Neuronal stem cell (in vitro differentiated cells): ENCODE measurements at regions not wholly inside any gene's neighbourhood (a gene's known extent, or its start where the extent isn't known, plus 50 kb on each side); places are given as distances from the start of the nearest gene placed in this dataset. TPM values are rescaled to one million over a fixed set of nuclear protein-coding genes. Genes with fewer than 3 reads are reported as not detected.

Experiments used
- DNase-seq: peaks from one replicate; pipeline ENCODE4 v3.0.0-alpha.2; 2013; ENCODE audit warnings: low spot score
- H2AFZ ChIP-seq: one replicate; pipeline ENCODE4 v1.6.1; 2013; ENCODE audit warnings: mild to moderate bottlenecking, low read length, inconsistent platforms
- H2AK5ac ChIP-seq: 2 replicates; pipeline ENCODE4 v1.6.1; 2013; ENCODE audit warnings: low read depth, mild to moderate bottlenecking, inconsistent platforms, low read length, moderate library complexity, mixed read lengths
- H2BK120ac ChIP-seq: 2 replicates; pipeline ENCODE4 v1.6.1; 2013; ENCODE audit warnings: low read depth, mild to moderate bottlenecking, inconsistent platforms, low read length, moderate library complexity, mixed read lengths
- H2BK12ac ChIP-seq: one replicate; pipeline ENCODE4 v1.6.1; 2013; ENCODE audit warnings: low read length, inconsistent platforms
- H2BK15ac ChIP-seq: 2 replicates; pipeline ENCODE4 v1.6.1; 2013; ENCODE audit warnings: mild to moderate bottlenecking, low read length, inconsistent platforms, mixed read lengths
- H2BK5ac ChIP-seq: one replicate; pipeline ENCODE4 v1.6.1; 2013; ENCODE audit warnings: inconsistent platforms, mild to moderate bottlenecking, low read length, moderate library complexity
- H3K14ac ChIP-seq: one replicate; pipeline ENCODE4 v1.6.1; 2013; ENCODE audit warnings: low read length, inconsistent platforms
- H3K18ac ChIP-seq: 2 replicates; pipeline ENCODE4 v1.6.1; 2013; ENCODE audit warnings: low read length, inconsistent platforms
- H3K23ac ChIP-seq: 2 replicates; pipeline ENCODE4 v1.6.1; 2013; ENCODE audit warnings: low read depth, mild to moderate bottlenecking, mixed read lengths, low read length, inconsistent platforms; ENCODE audit not compliant: poor library complexity
- H3K27ac ChIP-seq: replicated peaks from 3 replicates; pipeline ENCODE4 v1.5.1; 2013; ENCODE audit warnings: low read length, inconsistent platforms
- H3K27me3 ChIP-seq, 3 experiments: 2 replicates each; pipeline ENCODE4 v1.6.1; 2013; ENCODE audit warnings: low read length in 3 of 3, mild to moderate bottlenecking in 2 of 3, inconsistent platforms in 1 of 3, low read depth in 1 of 3, mixed read lengths in 1 of 3, moderate library complexity in 1 of 3; ENCODE audit not compliant: control insufficient read depth in 3 of 3, insufficient read depth in 3 of 3
- H3K36me3 ChIP-seq, 2 donors: replicated peaks in 1 of 2; 2 replicates each; pipeline ENCODE4 v1.6.1; 2013; ENCODE audit warnings: low read length in 2 of 2; ENCODE audit not compliant: control insufficient read depth in 2 of 2, insufficient read depth in 2 of 2
- H3K4ac ChIP-seq: 2 replicates; pipeline ENCODE4 v1.6.1; 2013; ENCODE audit warnings: inconsistent platforms, mild to moderate bottlenecking, low read length, moderate library complexity
- H3K4me1 ChIP-seq, 2 donors: 1 replicate in 1 of 2; 2 replicates in 1 of 2; pipeline ENCODE4 v1.6.1; 2013; ENCODE audit warnings: low read length in 2 of 2, low read depth in 1 of 2; ENCODE audit not compliant: control insufficient read depth in 2 of 2, insufficient read depth in 1 of 2
- H3K4me2 ChIP-seq: one replicate; pipeline ENCODE4 v1.6.1; 2013; ENCODE audit warnings: mild to moderate bottlenecking, low read length, inconsistent platforms; ENCODE audit not compliant: insufficient read depth, poor library complexity, severe bottlenecking
- H3K4me3 ChIP-seq, 2 donors: 2 replicates each; pipeline ENCODE4 v1.5.1; 2013; ENCODE audit warnings: low read length in 2 of 2, mild to moderate bottlenecking in 2 of 2, inconsistent platforms in 1 of 2, moderate library complexity in 1 of 2
- H3K79me1 ChIP-seq: one replicate; pipeline ENCODE4 v1.6.1; 2013; ENCODE audit warnings: low read depth, mild to moderate bottlenecking, inconsistent platforms, low read length, moderate library complexity
- H3K9ac ChIP-seq: one replicate; pipeline ENCODE4 v1.6.1; 2013; ENCODE audit warnings: mild to moderate bottlenecking, low read depth, low read length, inconsistent platforms; ENCODE audit not compliant: poor library complexity
- H3K9me3 ChIP-seq, 2 donors: replicated peaks in 1 of 2; 2 replicates each; pipeline versions ENCODE3 to v1.6.1; 2013; ENCODE audit warnings: low read length in 2 of 2, mild to moderate bottlenecking in 2 of 2, inconsistent platforms in 1 of 2, low read depth in 1 of 2, mixed read lengths in 1 of 2, moderate library complexity in 1 of 2; ENCODE audit not compliant: control insufficient read depth in 2 of 2, insufficient read depth in 1 of 2
- H4K8ac ChIP-seq: one replicate; pipeline ENCODE4 v1.6.1; 2013; ENCODE audit warnings: low read depth, mild to moderate bottlenecking, inconsistent platforms, low read length, moderate library complexity
- H4K91ac ChIP-seq: one replicate; pipeline ENCODE4 v1.6.1; 2013; ENCODE audit warnings: low read length, low read depth, mild to moderate bottlenecking, inconsistent platforms; ENCODE audit not compliant: poor library complexity
- WGBS, 2 donors: extraction: QIAGEN DNeasy Blood & Tissue Kit; methylation state at CpG; one replicate each; pipeline ENCODE4 v1.1.7; 2013; ENCODE audit warnings: missing lambda C conversion rate in 2 of 2, mixed read lengths in 1 of 2; ENCODE audit not compliant: insufficient read length in 2 of 2, insufficient replicate concordance in 1 of 2; ENCODE audit errors: extremely low coverage in 2 of 2; 5-methylcytosine and 5-hydroxymethylcytosine counted together
- small RNA-seq: library from polyadenylated mRNA; stranded (forward); fragments of <200 nt; extraction: miRNeasy Mini kit (QIAGEN cat#:217004); gene quantifications from one replicate; pipeline ENCODE3, GENCODE V24; 2013; ENCODE audit not compliant: insufficient read depth

- no peak overlapping the region for H3K27ac ChIP-seq
- no peak overlapping the region for H2AFZ ChIP-seq
- H3K36me3 ChIP-seq = no peaks in the 10 kb centered on the region
- H2AK5ac ChIP-seq = no peak overlapping the region
- H3K4ac ChIP-seq = no peak overlapping the region
- no peak overlapping the region for H4K8ac ChIP-seq
- H3K79me1 ChIP-seq = no peaks in the 10 kb centered on the region
- no peak overlapping the region for H2BK12ac ChIP-seq
- H4K91ac ChIP-seq = no peak overlapping the region
- no peaks in the 10 kb centered on the region for H3K27me3 ChIP-seq
- no peak overlapping the region for H3K14ac ChIP-seq
- no peak for DNase-seq
- no peak overlapping the region for H3K9ac ChIP-seq
- no peak overlapping the region for H2BK120ac ChIP-seq
- no peaks in the 10 kb centered on the region for H3K4me1 ChIP-seq
- WGBS, 2 donors = no CpG with 5 or more reads among the region's 3 CpGs
- H3K4me2 ChIP-seq = no peak overlapping the region
- no peak overlapping the region for H2BK15ac ChIP-seq
- no peak overlapping the region for H3K4me3 ChIP-seq
- H2BK5ac ChIP-seq = no peak overlapping the region
- H3K18ac ChIP-seq = no peak overlapping the region
- no peak overlapping the region for H3K23ac ChIP-seq
- peaks cover 0 to 2% of the 10 kb centered on the region in 2 donors for H3K9me3 ChIP-seq
These were observed 67.3 kb upstream of the ANO6 start for GRCh38 chr12:45148619-45149018.

DNA sequence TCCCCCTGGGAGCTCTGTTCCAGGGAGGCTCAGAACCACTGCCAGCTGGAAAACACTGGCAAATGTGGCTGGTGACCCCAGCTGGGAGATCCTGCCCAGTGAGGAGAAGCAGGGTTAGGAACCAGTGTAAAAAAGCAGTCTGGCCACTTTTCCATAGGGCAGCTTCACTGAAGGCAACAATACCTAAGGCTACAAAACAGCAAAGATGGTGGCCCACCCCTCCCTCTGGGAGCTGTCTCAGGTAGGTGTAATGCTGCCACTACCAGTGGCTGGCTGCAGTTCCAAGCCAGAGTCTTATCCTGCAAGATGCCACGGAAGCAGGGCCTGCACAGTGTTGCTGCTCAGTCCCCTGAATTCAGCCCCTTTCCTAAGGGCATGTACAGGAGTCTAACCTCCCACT, 50.6 kb upstream of the ANO6 start:
- no peak overlapping the region for H2BK15ac ChIP-seq
- H3K27me3 ChIP-seq = no peaks in the 10 kb centered on the region
- H3K18ac ChIP-seq = no peak overlapping the region
- H2BK5ac ChIP-seq = no peak overlapping the region
- H2AK5ac ChIP-seq = no peak overlapping the region
- H3K9ac ChIP-seq = no peak overlapping the region
- no peak overlapping the region for H2BK12ac ChIP-seq
- no peak overlapping the region for H3K23ac ChIP-seq
- H3K4ac ChIP-seq = no peak overlapping the region
- no CpG with 5 or more reads among the region's 1 CpG for WGBS, 2 donors
- no peaks in the 10 kb centered on the region for H3K79me1 ChIP-seq
- no peaks in the 10 kb centered on the region for H3K36me3 ChIP-seq
- no peaks in the 10 kb centered on the region for H3K4me1 ChIP-seq
- H3K27ac ChIP-seq = no peak overlapping the region
- H3K4me2 ChIP-seq = no peak overlapping the region
- H2BK120ac ChIP-seq = no peak overlapping the region
- peaks cover 0 to 1% of the 10 kb centered on the region in 2 donors for H3K9me3 ChIP-seq
- no peak for DNase-seq
- H3K4me3 ChIP-seq = no peak overlapping the region
- H4K91ac ChIP-seq = no peak overlapping the region
- no peak overlapping the region for H4K8ac ChIP-seq
- no peak overlapping the region for H2AFZ ChIP-seq
- H3K14ac ChIP-seq = no peak overlapping the region

DNA sequence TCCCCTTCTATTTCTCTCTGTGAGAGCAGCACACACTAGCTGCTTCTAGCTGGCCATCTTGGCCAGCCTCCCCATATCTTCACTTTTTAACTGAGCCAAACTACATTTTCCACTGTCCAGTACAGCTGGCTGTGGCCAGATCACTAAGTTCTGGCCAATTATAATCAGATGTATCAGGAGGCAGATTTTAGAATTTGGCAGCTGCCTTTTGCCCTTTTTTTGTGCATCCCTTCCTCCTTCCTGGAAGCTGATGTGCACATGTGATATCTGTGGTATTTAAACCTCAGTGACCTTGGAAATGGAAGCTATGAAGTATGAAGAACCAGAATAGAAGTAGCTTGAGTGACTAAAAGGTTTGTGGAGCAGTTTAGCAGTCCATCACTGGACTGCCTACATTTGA, 49.8 kb upstream of the ANO6 start:
- H4K8ac ChIP-seq = no peak overlapping the region
- H2BK12ac ChIP-seq = no peak overlapping the region
- DNase-seq = no peak
- no peak overlapping the region for H3K4ac ChIP-seq
- H3K27ac ChIP-seq = no peak overlapping the region
- no peak overlapping the region for H2AK5ac ChIP-seq
- H3K4me3 ChIP-seq = no peak overlapping the region
- no peak overlapping the region for H2AFZ ChIP-seq
- no peak overlapping the region for H3K4me2 ChIP-seq
- no peak overlapping the region for H3K9ac ChIP-seq
- H2BK120ac ChIP-seq = no peak overlapping the region
- H3K9me3 ChIP-seq = peaks cover 0 to 1% of the 10 kb centered on the region in 2 donors
- H3K4me1 ChIP-seq = no peaks in the 10 kb centered on the region
- no peaks in the 10 kb centered on the region for H3K27me3 ChIP-seq
- H4K91ac ChIP-seq = no peak overlapping the region
- no peak overlapping the region for H2BK5ac ChIP-seq
- no peak overlapping the region for H3K18ac ChIP-seq
- no peak overlapping the region for H3K23ac ChIP-seq
- no peaks in the 10 kb centered on the region for H3K36me3 ChIP-seq
- no peak overlapping the region for H3K14ac ChIP-seq
- no peak overlapping the region for H2BK15ac ChIP-seq
- no peaks in the 10 kb centered on the region for H3K79me1 ChIP-seq

Small RNAs in the stretch of these regions (small RNA-seq; reads per million reads assigned to genes)
- gene RNA5SP361 = not detected
